Bronchial epithelial cell (primary cell): ENCODE measurements at regions not wholly inside any gene's neighbourhood (a gene's known extent, or its start where the extent isn't known, plus 50 kb on each side); places are given as distances from the start of the nearest gene placed in this dataset.

ENCODE experiments used
- DNase-seq: peaks from one replicate; pipeline ENCODE4 v3.0.0-alpha.2; 2010; ENCODE audit warnings: low read depth
- FAIRE-seq: peaks from 2 replicates; lab custom pipeline; 2011; peaks lifted over from hg19 to GRCh38; lab: Jason Lieb, UNC
- H3K27me3 ChIP-seq: 2 replicates; pipeline ENCODE4 v1.5.1; 2011; ENCODE audit warnings: low read length; ENCODE audit not compliant: control insufficient read depth, insufficient read depth
- H3K36me3 ChIP-seq: 2 replicates; pipeline ENCODE4 v1.5.1; 2011; ENCODE audit warnings: low read length; ENCODE audit not compliant: control insufficient read depth, insufficient read depth
- H3K4me3 ChIP-seq: 2 replicates; pipeline ENCODE4 v1.5.1; 2011; ENCODE audit warnings: mild to moderate bottlenecking, low read depth, low read length, control low read depth
- TF ChIP-seq, protein P1 (sequence below): IDR thresholded peaks from 2 replicates; pipeline ENCODE4 v1.5.1; 2011; ENCODE audit warnings: mild to moderate bottlenecking, moderate library complexity, low read length, control low read depth, inconsistent platforms; ENCODE audit not compliant: insufficient read depth, severe bottlenecking

DNA sequence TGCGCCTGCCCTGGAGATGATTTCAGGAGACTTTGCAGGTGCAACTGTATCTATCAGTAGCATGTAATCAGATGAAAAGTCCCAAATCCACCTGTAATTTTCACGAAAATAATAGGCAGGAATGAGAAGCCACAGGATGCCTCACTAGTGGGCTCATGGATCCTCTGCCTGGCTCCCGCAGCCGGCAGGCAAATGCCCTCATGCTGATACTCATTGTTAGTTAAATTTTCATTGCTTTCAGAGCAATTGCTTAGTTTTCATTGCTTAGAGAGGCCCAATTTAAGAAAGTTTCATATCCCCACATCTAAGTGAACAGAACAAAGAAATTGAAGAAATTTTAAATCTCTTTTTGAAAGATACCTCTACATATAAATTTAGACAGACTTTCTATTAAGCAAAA, 57.6 kb upstream of the CTDP1 start:
- TF ChIP-seq, protein P1, sequence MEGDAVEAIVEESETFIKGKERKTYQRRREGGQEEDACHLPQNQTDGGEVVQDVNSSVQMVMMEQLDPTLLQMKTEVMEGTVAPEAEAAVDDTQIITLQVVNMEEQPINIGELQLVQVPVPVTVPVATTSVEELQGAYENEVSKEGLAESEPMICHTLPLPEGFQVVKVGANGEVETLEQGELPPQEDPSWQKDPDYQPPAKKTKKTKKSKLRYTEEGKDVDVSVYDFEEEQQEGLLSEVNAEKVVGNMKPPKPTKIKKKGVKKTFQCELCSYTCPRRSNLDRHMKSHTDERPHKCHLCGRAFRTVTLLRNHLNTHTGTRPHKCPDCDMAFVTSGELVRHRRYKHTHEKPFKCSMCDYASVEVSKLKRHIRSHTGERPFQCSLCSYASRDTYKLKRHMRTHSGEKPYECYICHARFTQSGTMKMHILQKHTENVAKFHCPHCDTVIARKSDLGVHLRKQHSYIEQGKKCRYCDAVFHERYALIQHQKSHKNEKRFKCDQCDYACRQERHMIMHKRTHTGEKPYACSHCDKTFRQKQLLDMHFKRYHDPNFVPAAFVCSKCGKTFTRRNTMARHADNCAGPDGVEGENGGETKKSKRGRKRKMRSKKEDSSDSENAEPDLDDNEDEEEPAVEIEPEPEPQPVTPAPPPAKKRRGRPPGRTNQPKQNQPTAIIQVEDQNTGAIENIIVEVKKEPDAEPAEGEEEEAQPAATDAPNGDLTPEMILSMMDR = no peak
- no peak for FAIRE-seq
- no peaks in the 10 kb centered on the region for H3K36me3 ChIP-seq
- no peaks in the 10 kb centered on the region for H3K27me3 ChIP-seq
- no peak for DNase-seq
- H3K4me3 ChIP-seq = no peak overlapping the region

DNA sequence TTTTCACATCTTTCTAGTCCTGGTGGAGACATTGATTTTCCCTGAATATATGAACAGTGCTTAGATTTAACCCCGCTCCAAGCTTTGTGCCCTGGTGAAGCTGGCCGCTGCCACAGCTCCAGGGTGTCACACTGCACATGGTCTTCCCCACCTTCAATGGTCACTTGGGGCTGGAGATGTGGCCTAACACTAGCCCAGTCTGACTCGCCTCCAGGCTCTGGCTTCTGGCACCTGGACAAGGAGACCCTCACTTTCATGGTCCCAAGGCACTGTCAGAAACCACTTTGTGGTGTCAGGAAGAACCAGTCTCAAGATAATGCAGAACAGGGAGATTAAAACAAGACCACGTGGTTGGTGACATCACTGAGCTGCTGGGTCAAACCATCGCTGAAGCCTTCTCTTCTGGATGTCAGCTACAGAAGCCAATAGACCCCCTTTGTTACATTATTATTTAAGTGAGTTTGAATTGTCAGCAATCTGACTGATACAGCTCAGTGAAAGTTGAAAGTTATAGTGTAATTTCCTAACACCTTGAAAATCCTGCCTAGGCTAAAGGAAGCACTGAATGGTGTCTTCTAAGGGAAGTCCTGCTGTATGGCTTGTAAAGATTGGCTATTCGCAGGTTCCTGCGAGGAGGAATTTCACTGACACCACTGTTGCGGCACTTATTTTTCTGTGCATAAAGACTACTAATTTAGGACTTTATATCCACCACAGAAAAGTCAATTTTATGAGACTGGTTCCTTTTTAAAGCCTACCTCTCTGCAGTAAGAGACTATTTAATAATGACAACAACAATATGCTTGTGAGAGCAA, 55.0 kb upstream of the CTDP1 start:
- no peak overlapping the region for H3K4me3 ChIP-seq
- no peaks in the 10 kb centered on the region for H3K27me3 ChIP-seq
- FAIRE-seq = no peak
- TF ChIP-seq, protein P1 = no peak
- no peaks in the 10 kb centered on the region for H3K36me3 ChIP-seq
- DNase-seq = no peak

DNA sequence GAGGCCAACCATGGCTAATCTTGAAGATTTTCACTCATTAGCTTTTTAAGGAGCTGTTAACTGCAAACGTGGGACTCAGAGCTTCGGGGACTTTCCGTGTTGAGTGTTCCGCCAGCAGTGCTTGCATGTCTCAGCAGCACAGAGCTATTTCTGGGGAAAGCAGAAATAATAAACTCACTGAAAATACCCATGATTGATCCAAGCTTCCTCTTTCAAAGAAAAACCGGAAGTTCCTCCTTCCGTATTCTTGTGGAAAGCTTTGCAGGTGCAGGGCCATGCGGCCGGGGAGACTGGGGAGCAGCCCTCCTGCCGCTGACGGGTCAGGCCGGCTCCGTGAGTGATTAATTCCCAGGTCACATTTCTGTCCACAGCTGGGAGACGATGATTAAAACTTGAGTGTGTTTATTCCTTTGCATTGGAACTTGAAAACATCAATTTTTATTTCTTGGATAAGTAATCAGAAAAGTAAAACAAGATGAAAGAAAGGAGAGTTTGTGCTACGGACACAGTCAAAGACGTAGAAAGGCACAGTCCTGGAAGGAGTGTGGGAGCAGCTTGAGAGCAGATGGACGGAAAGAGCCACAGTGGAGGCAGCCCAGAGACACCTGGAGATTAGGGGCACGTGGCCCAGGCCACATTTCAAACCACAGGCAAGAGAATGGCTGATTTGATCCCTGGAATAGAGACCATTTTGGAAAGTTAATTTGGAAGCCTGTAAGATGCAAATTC, 54.2 kb upstream of the CTDP1 start:
- FAIRE-seq = no peak

DNA sequence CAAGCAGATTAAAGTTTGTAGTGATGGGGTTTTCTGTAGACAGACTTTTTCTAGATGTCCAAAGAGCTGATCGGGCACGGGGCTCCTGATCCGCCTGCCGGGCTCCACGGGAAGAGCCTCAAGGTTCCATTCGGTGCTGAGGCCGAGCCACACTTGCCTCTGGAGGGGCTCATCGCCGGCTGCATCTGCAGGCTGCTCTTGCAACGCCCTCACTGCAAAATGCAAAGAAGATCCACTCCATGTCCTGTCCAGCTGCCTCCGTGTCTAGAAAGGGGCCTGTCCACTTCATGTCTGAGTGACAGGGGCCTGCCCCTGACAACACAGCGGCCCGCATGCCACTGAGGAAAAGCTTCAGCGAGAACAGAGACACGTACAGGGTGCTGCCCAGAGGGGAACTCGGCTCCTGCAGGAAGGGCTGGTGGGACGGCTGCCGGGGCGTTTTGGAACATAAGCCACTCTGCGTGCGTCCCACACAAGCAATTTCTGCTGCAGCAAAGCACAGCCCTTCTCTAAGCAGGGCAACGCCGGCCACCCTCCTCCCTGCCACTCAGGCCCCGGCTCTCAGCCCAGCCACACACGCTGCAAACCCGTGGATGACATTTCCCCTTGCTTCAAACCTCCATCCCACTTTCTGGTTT, 53.6 kb upstream of the CTDP1 start:
- Histone ChIP-seq H3K4me3 (no peak overlapping the region), H3K36me3 (no peaks in the 10 kb centered on the region), H3K27me3 (no peaks in the 10 kb centered on the region)
- no peak for DNase-seq
- no peak for FAIRE-seq
- TF ChIP-seq, protein P1 = no peak

More for the DNA sequence above, 54.2 kb upstream of the CTDP1 start:
- Histone ChIP-seq H3K4me3 (no peak overlapping the region), H3K27me3 (no peaks in the 10 kb centered on the region), H3K36me3 (no peaks in the 10 kb centered on the region)
- TF ChIP-seq, protein P1 = no peak
- peak; percentile 59 for DNase-seq

DNA sequence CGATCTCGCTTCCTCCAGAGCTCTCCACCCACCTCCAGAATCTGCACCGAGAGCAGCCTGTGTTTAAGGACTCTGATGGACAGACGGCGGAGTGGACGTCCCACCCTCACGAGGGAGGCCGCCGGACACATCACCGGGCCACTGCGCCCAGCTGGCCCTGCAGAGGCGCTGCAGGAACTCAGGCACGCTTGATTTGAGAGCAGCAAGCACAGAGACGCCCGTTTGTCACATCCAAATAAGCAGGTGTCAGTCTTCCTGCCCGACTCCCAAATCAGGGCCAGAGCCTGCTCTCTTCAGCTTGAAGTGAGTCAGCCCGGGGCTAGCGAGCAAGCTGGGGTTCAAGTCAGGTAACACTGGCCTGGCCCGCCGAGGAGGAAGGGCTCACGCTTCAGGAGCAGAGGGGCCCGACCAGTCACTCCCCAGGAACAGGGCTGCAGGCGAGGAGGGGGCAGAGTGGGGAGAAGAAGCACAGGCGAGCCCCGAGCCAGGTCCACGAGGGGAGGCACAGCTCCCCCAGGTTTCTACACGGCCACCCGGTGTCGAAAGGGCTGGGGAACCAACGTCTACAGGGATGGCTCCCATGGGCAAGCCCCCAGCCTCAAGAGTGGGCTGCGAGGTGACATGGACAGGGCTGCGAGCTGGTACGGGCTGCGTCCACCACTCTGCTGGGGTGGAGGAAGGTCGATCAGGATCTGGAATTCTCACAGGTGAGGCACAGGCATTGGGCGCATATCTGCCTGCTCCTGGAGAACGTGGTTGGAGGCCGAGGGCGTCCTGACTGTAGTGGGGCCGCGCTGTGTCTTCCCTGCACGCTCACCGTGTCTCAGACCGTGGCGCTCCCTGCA, 52.5 kb upstream of the CTDP1 start:
- no peaks in the 10 kb centered on the region for H3K27me3 ChIP-seq
- no peak for FAIRE-seq
- H3K36me3 ChIP-seq = no peaks in the 10 kb centered on the region
- DNase-seq = no peak
- TF ChIP-seq, protein P1 = no peak
- no peak overlapping the region for H3K4me3 ChIP-seq
